ENCODE measurements at regions not wholly inside any gene's neighbourhood (a gene's known extent, or its start where the extent isn't known, plus 50 kb on each side); places are given as distances from the start of the nearest gene placed in this dataset.

DNA sequence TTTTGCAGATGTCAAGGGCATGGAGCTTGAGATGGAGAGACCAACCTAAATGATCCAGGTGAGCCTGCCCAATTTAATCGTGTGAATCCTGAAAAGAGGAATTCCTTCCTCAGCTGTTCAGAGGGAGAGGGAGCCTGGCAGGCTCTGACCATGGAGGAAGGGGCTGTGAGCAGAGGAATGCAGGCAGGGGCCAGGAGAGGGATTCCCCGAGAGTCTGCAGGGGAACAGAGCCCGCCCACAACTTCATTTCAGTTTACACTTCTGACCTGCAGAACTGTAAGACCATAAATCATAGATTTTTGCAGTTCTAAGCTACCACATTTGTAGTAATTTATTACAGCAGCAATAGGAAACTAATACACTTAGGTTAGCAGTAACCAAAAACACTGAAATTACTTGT, 164.1 kb downstream of the TBXT start:
- H3K4me3 Mint-ChIP-seq, result no peak overlapping the region
- no peak for TF ChIP-seq EZH2 (IDR thresholded peaks at IDR 0.05; ENCODE audit: borderline replicate concordance, insufficient read depth, low read depth, low read length, poor library complexity, severe bottlenecking)
- TF ChIP-seq, protein P1, sequence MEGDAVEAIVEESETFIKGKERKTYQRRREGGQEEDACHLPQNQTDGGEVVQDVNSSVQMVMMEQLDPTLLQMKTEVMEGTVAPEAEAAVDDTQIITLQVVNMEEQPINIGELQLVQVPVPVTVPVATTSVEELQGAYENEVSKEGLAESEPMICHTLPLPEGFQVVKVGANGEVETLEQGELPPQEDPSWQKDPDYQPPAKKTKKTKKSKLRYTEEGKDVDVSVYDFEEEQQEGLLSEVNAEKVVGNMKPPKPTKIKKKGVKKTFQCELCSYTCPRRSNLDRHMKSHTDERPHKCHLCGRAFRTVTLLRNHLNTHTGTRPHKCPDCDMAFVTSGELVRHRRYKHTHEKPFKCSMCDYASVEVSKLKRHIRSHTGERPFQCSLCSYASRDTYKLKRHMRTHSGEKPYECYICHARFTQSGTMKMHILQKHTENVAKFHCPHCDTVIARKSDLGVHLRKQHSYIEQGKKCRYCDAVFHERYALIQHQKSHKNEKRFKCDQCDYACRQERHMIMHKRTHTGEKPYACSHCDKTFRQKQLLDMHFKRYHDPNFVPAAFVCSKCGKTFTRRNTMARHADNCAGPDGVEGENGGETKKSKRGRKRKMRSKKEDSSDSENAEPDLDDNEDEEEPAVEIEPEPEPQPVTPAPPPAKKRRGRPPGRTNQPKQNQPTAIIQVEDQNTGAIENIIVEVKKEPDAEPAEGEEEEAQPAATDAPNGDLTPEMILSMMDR (IDR thresholded peaks at IDR 0.05), result no peak
- no peaks in the 10 kb centered on the region for H3K79me2 ChIP-seq (ENCODE audit: control insufficient read depth, insufficient read depth, low read length)
- H3K27me3 Mint-ChIP-seq, result peaks cover 63% of the 10 kb centered on the region
- ATAC-seq (ENCODE audit: low read depth), result no peak
- H3K36me3 ChIP-seq (replicated peaks in 1 of 2; ENCODE audit: control extremely low read depth in 1 of 2, control insufficient read depth in 1 of 2, extremely low read depth in 1 of 2, insufficient read depth in 2 of 2, low read length in 1 of 2), result no peaks in the 10 kb centered on the region
- no peaks in the 10 kb centered on the region for H3K4me1 ChIP-seq (ENCODE audit: control insufficient read depth in 2 of 2, insufficient read depth in 2 of 2, low read length in 2 of 2)
- intact Hi-C loops (cut with micrococcal nuclease), result no loop called here
- H3K4me2 ChIP-seq (replicated peaks; ENCODE audit: low read depth, low read length, poor library complexity, severe bottlenecking), result no peak overlapping the region
- no peaks in the 10 kb centered on the region for H3K9me3 Mint-ChIP-seq (ENCODE audit: insufficient read depth)
- H3K4me3 ChIP-seq (ENCODE audit: control extremely low read depth in 1 of 5, extremely low read depth in 1 of 5, insufficient read depth in 1 of 5, low read depth in 2 of 5, low read length in 4 of 5), result no peak overlapping the region
- WGBS (ENCODE audit: insufficient coverage), result 0% methylated on average over 1 of the region's 3 CpGs
- no peak for DNase-seq
- H3K27ac Mint-ChIP-seq, result no peak overlapping the region
- ChIA-PET POLR2A (no interaction called here), CTCF (no interaction called here)
- no peak overlapping the region for H2AFZ ChIP-seq (ENCODE audit: insufficient read depth, low read depth, low read length, poor library complexity, severe bottlenecking)
- peaks cover 0 to 35% (median 10%) of the 10 kb centered on the region in 4 experiments for H3K27me3 ChIP-seq (replicated peaks in 1 of 4; ENCODE audit: control extremely low read depth in 1 of 4, control insufficient read depth in 3 of 4, insufficient read depth in 4 of 4, low read length in 3 of 4)
- no peak overlapping the region for H3K27ac ChIP-seq (ENCODE audit: low read length in 2 of 2)
- H3K4me1 Mint-ChIP-seq, result peaks cover 2% of the 10 kb centered on the region
- H4K20me1 ChIP-seq (ENCODE audit: control insufficient read depth, insufficient read depth, low read length, poor library complexity, severe bottlenecking), result no peaks in the 10 kb centered on the region
- peaks cover 0 to 3% (median 0%) of the 10 kb centered on the region in 3 donors for H3K9me3 ChIP-seq (ENCODE audit: control extremely low read depth in 1 of 3, control insufficient read depth in 2 of 3, insufficient read depth in 1 of 3, low read length in 2 of 3)
- H3K9ac ChIP-seq (ENCODE audit: low read length), result no peak overlapping the region

DNA sequence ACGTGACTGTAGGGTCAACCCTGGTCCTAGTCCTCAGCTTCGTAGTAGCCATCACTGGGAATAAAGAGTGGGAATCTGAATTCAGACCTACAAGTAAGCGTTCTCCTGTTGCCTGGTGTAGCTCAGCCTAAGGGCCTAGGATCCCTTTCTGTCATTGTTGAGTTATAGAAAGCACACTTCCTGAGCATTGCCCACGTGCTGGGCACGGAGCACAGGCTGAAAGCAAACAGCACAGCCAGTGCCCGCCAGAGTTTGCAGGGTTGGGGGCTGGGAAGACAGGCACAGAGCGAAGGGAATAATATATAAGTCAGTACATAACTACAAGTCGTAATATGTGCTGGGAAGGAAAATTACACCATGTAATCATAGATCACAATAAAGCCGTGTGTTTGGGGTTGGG, 166.3 kb downstream of the TBXT start:
- Histone ChIP-seq H3K79me2 (ENCODE audit: control insufficient read depth, insufficient read depth, low read length) (no peaks in the 10 kb centered on the region), H3K4me3 (ENCODE audit: control extremely low read depth in 1 of 5, extremely low read depth in 1 of 5, insufficient read depth in 1 of 5, low read depth in 2 of 5, low read length in 4 of 5) (no peak overlapping the region), H3K9ac (ENCODE audit: low read length) (no peak overlapping the region), H3K27ac (ENCODE audit: low read length in 2 of 2) (no peak overlapping the region), H4K20me1 (ENCODE audit: control insufficient read depth, insufficient read depth, low read length, poor library complexity, severe bottlenecking) (no peaks in the 10 kb centered on the region), H2AFZ (ENCODE audit: insufficient read depth, low read depth, low read length, poor library complexity, severe bottlenecking) (no peak overlapping the region), H3K36me3 (replicated peaks in 1 of 2; ENCODE audit: control extremely low read depth in 1 of 2, control insufficient read depth in 1 of 2, extremely low read depth in 1 of 2, insufficient read depth in 2 of 2, low read length in 1 of 2) (no peaks in the 10 kb centered on the region), H3K4me2 (replicated peaks; ENCODE audit: low read depth, low read length, poor library complexity, severe bottlenecking) (no peak overlapping the region), H3K27me3 (replicated peaks in 1 of 4; ENCODE audit: control extremely low read depth in 1 of 4, control insufficient read depth in 3 of 4, insufficient read depth in 4 of 4, low read length in 3 of 4) (peaks cover 0 to 23% (median 7%) of the 10 kb centered on the region in 4 experiments), H3K9me3 (ENCODE audit: control extremely low read depth in 1 of 3, control insufficient read depth in 2 of 3, insufficient read depth in 1 of 3, low read length in 2 of 3) (peaks cover 0 to 3% (median 0%) of the 10 kb centered on the region in 3 donors), H3K4me1 (ENCODE audit: control insufficient read depth in 2 of 2, insufficient read depth in 2 of 2, low read length in 2 of 2) (no peaks in the 10 kb centered on the region)
- CTCF ChIA-PET, result no interaction called here
- TF ChIP-seq EZH2 (IDR thresholded peaks at IDR 0.05; ENCODE audit: borderline replicate concordance, insufficient read depth, low read depth, low read length, poor library complexity, severe bottlenecking), result no peak
- TF ChIP-seq, protein P1 (IDR thresholded peaks at IDR 0.05), result no peak
- ATAC-seq (ENCODE audit: low read depth), result no peak
- WGBS (ENCODE audit: insufficient coverage), result 51% methylated on average over 5 of the region's 9 CpGs
- Mint-ChIP-seq H3K27me3 (peaks cover 49% of the 10 kb centered on the region), H3K4me1 (peaks cover under 1% of the 10 kb centered on the region), H3K27ac (no peak overlapping the region), H3K9me3 (ENCODE audit: insufficient read depth) (no peaks in the 10 kb centered on the region), H3K4me3 (no peak overlapping the region)
- POLR2A ChIA-PET, result no interaction called here
- intact Hi-C loops (cut with micrococcal nuclease), result no loop called here
- DNase-seq, result no peak

Data from B cell (primary cell).